ENCODE measurements at regions not wholly inside any gene's neighbourhood (a gene's known extent, or its start where the extent isn't known, plus 50 kb on each side); places are given as distances from the start of the nearest gene placed in this dataset.

DNA sequence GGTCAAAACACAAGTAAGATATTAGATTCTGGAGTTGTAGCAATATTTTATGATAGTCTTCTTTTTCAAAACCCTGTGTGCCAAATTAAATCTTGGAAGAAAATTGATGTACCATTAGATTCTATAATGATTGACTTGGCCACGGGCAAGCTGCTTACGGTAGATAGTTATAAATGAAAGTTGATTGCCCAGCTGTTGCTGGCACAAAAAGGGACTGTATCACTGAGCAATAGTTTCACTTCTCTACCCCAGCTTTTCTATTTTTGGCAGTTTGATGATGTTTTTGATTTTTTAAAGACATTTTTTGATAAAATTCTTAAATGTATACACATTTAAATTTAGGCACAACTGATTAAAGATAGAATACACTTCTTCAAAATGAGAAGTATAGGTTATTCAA lies 333.3 kb downstream of the TRAM1L1 start:
- DNase-seq (no peak), ATAC-seq (no peak)
- no peaks in the 10 kb centered on the region for H3K4me1 ChIP-seq (ENCODE audit: low read depth)
- intact Hi-C loops (cut with DNase I, micrococcal nuclease): no loop called here
- no peaks in the 10 kb centered on the region for H3K36me3 ChIP-seq (ENCODE audit: low read depth)
- TF ChIP-seq CTCF (IDR thresholded peaks at IDR 0.05): no peak
- no peak overlapping the region for H3K4me3 ChIP-seq
- no peaks in the 10 kb centered on the region for H3K9me3 ChIP-seq

GRCh38 chr4:116736756-116737155 lies 348.6 kb downstream of the TRAM1L1 start:
- no peak for TF ChIP-seq CTCF (IDR thresholded peaks at IDR 0.05)
- Histone ChIP-seq H3K4me1 (ENCODE audit: low read depth) (no peaks in the 10 kb centered on the region), H3K9me3 (no peaks in the 10 kb centered on the region), H3K36me3 (ENCODE audit: low read depth) (no peaks in the 10 kb centered on the region), H3K4me3 (no peak overlapping the region)
- intact Hi-C loops (cut with DNase I, micrococcal nuclease): no loop called here
- DNase-seq: no peak
- no peak for ATAC-seq

DNA sequence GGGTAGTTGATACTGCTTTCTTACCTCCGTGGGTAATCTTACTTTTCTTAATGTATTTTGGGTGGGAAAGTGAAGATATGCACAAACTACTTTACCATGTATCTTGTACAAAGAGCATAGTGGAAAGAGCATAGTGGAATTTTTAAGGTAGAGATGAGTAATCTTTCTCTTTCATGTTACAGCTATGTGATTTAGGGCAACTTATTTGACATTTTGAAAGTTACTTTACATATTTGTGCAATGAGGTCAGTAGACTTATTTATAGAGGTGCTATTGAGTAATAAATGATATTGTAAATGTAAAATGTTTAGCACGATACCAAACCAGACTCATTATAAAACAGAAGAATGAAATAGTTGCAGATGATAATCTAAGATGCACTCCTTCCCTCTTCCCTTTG lies 351.2 kb downstream of the TRAM1L1 start:
- no peaks in the 10 kb centered on the region for H3K4me1 ChIP-seq (ENCODE audit: low read depth)
- no peaks in the 10 kb centered on the region for H3K36me3 ChIP-seq (ENCODE audit: low read depth)
- no peaks in the 10 kb centered on the region for H3K9me3 ChIP-seq
- DNase-seq (no peak), ATAC-seq (no peak)
- intact Hi-C loops (cut with DNase I, micrococcal nuclease): no loop called here
- H3K4me3 ChIP-seq: no peak overlapping the region
- no peak for TF ChIP-seq CTCF (IDR thresholded peaks at IDR 0.05)

- H3K36me3 ChIP-seq (ENCODE audit: low read depth): no peaks in the 10 kb centered on the region
Measured at GRCh38 chr4:116733370-116733769, 352.0 kb downstream of the TRAM1L1 start.

GRCh38 chr4:116726523-116726922 lies 358.9 kb downstream of the TRAM1L1 start:
- Histone ChIP-seq H3K9me3 (no peaks in the 10 kb centered on the region), H3K4me3 (no peak overlapping the region), H3K4me1 (ENCODE audit: low read depth) (no peaks in the 10 kb centered on the region), H3K36me3 (ENCODE audit: low read depth) (no peaks in the 10 kb centered on the region)
- intact Hi-C loops (cut with DNase I, micrococcal nuclease): no loop called here
- DNase-seq (no peak), ATAC-seq (no peak)
- no peak for TF ChIP-seq CTCF (IDR thresholded peaks at IDR 0.05)

More at GRCh38 chr4:116733370-116733769, 352.0 kb downstream of the TRAM1L1 start:
- H3K4me1 ChIP-seq (ENCODE audit: low read depth): no peaks in the 10 kb centered on the region
- no peaks in the 10 kb centered on the region for H3K9me3 ChIP-seq
- TF ChIP-seq CTCF (IDR thresholded peaks at IDR 0.05): no peak
- intact Hi-C loops (cut with DNase I, micrococcal nuclease): no loop called here
- no peak for DNase-seq
- ATAC-seq: no peak
- no peak overlapping the region for H3K4me3 ChIP-seq

- Histone ChIP-seq H3K36me3 (ENCODE audit: low read depth) (no peaks in the 10 kb centered on the region), H3K9me3 (no peaks in the 10 kb centered on the region), H3K4me1 (ENCODE audit: low read depth) (no peaks in the 10 kb centered on the region), H3K4me3 (no peak overlapping the region)
- DNase-seq (no peak), ATAC-seq (no peak)
- intact Hi-C loops (cut with DNase I, micrococcal nuclease): no loop called here
- TF ChIP-seq CTCF (IDR thresholded peaks at IDR 0.05): no peak
Measured at GRCh38 chr4:116724249-116724648, 361.1 kb downstream of the TRAM1L1 start.

All from mucosa of descending colon (tissue), 3 donors.